ENCODE measurements at regions not wholly inside any gene's neighbourhood (a gene's known extent, or its start where the extent isn't known, plus 50 kb on each side); places are given as distances from the start of the nearest gene placed in this dataset.

GRCh38 chr1:191852907-191853306, 305.4 kb upstream of the RGS18 start:
- no peak for DNase-seq (ENCODE audit: low read depth in 4 of 4, low spot score in 3 of 4)

DNA sequence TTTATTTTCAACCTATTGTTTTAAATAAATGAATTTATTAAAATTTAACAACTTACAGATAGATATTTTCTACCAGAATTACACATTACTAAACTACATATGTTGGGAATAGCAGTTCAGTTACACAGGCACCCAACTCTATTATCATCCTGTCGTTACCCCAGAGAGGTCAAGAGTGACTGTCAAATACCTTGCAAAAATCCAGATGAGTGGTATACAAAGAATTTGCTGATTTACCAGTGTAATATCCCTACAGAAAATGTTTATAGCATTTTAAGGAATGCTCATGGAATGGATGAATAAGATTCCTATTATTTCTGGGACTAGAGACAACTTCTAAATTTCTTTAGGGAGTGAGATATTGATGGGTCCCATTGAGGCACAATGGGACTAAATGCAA, 300.7 kb upstream of the RGS18 start:
- no peak for DNase-seq (ENCODE audit: low read depth in 4 of 4, low spot score in 3 of 4)

DNA sequence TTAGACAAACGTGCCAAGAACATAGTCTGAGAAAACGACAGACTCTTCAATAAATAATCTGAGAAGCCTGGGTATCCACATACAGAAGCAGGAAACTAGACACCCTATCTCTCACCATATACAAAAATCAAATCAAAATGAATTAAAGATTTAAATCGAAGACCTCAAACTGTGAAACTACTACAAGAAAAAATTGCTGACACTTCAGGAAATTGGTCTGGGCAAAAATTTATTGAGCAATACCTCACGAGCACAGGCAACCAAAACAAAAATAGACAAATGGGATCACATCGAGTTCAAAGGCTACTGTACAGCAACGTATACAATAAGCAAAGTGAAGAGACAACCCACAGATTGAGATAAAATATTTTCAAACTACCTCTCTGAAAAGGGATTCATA, 292.8 kb upstream of the RGS18 start:
- DNase-seq (ENCODE audit: low read depth in 4 of 4, low spot score in 3 of 4): no peak

DNA sequence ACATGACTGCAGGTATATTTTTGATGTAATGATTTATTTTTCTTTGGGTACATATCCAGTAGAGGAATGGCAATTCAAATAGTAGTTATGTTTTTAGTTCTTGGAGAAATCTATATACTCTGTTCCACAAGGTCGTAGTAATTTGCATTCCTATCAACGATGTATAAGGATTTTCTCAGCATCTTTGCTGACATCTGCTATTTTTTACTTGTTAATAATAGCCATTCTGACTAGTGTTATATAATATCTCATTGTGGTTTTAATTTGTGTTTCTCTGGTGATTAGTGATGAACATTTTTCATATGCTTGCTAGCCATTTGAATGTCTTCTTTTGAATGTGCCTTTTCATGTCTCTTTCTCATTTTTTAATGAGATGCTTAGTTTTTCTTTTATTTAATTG, 292.1 kb upstream of the RGS18 start:
- no peak for DNase-seq (ENCODE audit: low read depth in 4 of 4, low spot score in 3 of 4)

DNA sequence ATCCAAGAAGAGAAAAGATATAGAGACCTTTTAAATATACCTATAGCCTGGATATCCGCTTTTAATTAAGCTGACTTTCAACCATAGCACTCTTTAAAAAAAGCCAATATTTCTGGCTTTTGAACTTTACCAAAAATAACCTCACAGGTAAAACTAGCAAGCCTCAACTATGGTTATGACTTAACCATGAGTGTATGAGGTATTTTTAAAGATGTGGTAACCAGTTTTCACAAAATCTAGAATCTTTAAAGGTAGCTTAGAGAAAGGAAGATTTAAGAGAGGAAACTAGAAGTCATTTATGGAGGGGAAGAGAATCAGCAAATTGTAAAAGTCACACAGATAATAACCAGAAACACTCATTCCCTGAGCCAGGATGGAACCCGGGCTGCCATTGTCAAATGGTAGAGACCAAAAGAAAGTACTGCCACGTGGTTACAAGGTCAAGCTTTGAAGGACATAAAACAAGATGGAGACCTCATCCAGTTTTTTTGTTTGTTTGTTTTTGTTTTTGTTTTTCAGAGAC, 288.4 kb upstream of the RGS18 start:
- DNase-seq (ENCODE audit: low read depth in 4 of 4, low spot score in 3 of 4): no peak

DNA sequence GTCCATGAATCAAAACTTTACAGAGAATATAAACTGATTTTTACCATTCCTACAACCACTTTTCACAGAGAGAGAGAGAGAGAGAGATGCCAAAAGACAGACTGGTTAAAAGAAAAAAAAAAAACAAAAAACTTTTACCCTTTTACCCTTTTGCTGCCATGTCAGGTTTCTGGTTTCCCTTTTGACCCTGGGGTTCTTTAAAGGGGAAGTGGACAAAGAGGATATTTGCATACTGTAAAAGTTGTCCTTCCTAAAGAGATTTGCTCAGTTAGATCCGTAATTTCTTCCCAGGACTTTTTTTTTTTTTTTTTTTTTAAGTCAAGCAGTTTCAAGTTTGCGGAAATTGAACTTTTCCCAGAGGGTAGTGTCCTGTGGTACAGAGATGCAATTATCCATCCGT, 287.8 kb upstream of the RGS18 start:
- DNase-seq (ENCODE audit: low read depth in 4 of 4, low spot score in 3 of 4): no peak

DNA sequence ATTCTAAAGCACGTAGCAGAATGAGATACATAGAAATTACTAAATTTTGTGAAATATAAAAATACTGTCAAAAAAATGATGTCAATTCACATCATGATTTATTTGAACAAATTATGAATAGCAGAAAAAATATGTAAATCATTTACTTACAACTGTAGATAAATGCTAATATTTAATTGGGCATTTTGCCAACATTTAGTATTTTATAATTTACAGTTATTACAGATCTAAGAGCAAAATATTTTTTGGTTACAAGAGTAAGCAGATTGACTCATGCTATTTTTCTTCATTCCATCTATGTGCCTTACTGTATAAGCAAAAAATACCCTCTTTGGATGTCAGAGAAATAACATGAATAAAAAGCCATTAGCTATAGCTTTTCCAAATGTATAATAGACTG, 282.3 kb upstream of the RGS18 start:
- DNase-seq (ENCODE audit: low read depth in 4 of 4, low spot score in 3 of 4): no peak

DNA sequence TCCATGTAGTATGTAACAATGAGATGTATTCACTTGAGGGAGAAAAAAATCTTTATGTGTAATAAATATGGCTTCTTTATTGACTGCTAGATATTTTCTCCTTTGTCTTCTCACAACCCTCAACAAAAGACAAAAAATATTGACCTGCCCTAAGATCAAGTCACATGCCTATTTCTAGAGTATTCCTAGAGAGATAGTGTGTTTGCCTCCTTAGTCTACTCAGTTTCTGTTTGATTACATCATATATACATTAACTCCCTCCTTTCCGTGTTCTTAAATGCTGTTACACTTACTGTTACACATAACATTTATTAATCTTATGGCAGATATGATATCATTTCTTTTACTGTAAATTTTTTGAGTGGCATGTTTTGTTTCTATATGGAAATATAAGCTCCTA, 281.6 kb upstream of the RGS18 start:
- DNase-seq (ENCODE audit: low read depth in 4 of 4, low spot score in 3 of 4): no peak

- DNase-seq (ENCODE audit: low read depth in 4 of 4, low spot score in 3 of 4): no peak
Observed at GRCh38 chr1:191882870-191883269, 275.4 kb upstream of the RGS18 start.

- no peak for DNase-seq (ENCODE audit: low read depth in 4 of 4, low spot score in 3 of 4)
Observed at GRCh38 chr1:191886977-191887376, 271.3 kb upstream of the RGS18 start.

- DNase-seq (ENCODE audit: low read depth in 4 of 4, low spot score in 3 of 4): no peak
Observed at GRCh38 chr1:191888996-191889622, 269.2 kb upstream of the RGS18 start.

DNA sequence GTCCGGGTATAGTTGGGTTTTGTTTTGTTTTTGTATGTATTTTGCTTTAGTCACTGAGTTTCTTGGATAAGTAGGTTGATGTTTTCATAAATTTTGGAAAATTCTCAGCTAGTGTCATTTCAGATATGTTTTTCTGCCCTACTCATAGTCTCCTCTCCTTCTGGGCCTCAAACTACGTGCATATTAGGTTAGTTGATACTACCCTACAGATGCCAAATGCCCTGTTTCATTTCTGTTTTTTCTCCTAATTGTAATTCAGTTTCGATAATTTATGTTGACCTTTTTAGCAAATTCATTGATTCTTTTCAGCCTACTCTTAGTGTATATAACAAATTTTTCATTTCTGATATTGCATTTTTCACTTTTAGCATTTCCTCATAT, 268.6 kb upstream of the RGS18 start:
- no peak for DNase-seq (ENCODE audit: low read depth in 4 of 4, low spot score in 3 of 4)

- DNase-seq (ENCODE audit: low read depth in 4 of 4, low spot score in 3 of 4): no peak
Observed at GRCh38 chr1:191890433-191891088, 267.7 kb upstream of the RGS18 start.

DNA sequence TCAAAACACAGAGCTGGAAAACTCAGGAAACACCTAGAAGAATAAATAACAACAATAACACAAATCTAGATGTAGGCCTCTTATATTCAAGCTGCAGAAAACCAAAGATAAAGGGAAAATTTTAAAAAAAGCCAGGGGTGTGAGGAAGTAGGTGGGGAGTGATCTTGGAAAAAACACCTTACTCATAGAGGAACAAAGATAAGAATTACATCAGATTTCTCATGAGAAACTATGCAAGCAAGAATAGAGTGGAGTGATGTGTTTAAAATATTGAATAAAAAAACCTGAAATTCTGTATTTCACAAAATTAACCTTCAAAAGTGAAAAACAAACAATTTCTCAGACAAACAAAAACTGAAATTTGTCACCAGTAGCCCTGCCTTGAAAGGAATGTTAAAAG, 265.5 kb upstream of the RGS18 start:
- no peak for DNase-seq (ENCODE audit: low read depth in 4 of 4, low spot score in 3 of 4)

DNA sequence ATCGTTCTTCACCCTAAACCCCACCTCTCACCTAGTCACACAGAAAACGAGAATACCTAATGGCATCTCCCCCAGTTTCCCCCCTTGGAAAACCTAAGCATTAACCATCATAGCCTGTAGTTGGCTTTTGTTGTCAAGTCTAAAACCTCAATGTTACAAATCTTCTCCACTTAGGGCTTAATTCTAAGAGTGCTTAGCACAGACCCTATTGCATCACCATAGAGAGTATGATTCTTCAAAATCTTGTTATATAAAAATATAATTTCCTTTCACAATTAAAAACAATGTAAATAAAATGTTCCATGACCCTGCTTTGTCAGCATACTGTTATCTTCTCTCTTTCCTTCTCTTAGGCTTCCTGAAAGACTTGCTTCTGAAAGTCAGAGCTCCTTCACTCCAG, 263.2 kb upstream of the RGS18 start:
- DNase-seq (ENCODE audit: low read depth in 4 of 4, low spot score in 3 of 4): no peak

DNA sequence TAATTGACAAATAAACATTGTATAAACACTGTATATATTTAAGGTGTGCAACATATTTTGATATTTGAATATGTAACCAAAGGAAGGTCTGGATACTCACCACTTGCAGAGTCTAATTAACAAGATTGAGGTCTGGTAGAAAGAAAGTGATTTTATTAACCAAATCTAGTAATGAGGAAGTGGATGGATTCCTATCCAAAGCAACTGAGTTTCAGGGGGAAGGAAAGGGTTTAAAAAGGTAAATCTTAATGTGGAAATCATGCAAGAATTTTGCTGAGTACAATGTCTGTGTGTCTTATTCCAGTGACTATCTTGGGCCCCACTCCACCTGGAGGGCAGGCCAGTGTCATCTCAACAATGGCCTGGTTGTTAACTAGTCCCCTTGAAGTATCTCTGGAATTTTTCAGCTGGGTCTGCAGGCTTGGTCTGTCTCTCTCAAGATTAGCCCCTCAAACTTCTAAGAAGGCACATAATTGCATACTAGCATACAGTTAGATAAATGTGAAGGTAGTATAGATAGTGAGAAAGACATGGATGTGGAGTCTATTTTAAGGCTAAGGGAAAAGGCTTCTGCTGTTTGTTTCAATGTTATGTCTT, 262.7 kb upstream of the RGS18 start:
- no peak for DNase-seq (ENCODE audit: low read depth in 4 of 4, low spot score in 3 of 4)

DNA sequence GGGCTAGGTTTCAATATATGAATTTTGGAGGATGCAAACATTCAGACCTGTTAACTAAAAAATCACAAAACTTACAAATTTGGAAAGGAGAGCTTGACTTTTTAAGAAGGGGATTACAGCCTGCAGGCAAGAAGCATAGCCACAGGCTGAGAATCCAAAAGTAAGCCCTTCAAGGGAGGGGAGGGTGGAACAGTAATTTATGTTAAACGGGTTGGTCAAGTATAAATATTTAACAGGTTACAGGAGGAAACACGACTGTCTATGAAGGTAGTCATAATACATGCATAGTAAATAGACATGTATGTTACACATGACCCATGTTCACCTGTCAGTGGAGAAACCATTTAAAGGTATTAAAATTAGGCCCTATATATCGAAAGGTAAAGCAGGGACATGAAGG, 261.1 kb upstream of the RGS18 start:
- no peak for DNase-seq (ENCODE audit: low read depth in 4 of 4, low spot score in 3 of 4)

DNA sequence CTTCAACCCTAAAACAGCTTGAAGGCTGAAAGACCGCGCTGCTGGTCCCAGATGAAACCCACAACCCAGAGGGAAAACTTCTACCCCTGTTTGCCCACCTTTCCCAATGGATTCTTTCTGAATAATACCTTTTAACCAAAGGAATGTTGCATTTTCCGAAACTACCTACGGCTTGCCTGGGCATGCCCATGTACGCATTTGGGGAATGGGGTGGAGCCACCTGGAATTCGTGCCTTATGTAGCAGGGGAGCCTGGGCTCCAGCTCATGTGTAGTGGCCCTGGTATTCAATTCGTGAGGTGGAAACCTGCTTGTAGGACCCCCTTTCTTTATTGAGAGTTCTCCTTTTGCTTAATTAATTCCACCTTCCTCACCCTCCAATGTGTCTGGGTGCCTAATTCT, 256.6 kb upstream of the RGS18 start:
- no peak for DNase-seq (ENCODE audit: low read depth in 4 of 4, low spot score in 3 of 4)

DNA sequence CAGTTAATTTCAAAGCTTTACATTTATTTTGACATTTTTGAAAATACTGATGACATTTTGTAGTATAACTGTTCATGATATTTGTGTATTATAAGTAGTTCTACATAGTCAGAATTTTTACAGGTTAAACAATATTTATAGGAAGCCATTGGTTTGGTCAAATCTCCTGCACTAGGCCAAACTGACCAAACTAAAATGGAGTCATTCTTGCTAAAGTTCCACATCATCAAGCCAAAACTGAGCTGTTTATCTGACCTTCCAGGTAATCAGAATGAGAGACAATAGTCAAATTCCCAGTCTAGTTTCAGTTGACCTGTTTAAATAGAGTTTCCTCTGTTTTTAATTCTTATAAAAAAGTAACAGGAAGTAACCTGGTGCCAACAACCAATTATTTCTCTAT, 253.3 kb upstream of the RGS18 start:
- no peak for DNase-seq (ENCODE audit: low read depth in 4 of 4, low spot score in 3 of 4)

DNA sequence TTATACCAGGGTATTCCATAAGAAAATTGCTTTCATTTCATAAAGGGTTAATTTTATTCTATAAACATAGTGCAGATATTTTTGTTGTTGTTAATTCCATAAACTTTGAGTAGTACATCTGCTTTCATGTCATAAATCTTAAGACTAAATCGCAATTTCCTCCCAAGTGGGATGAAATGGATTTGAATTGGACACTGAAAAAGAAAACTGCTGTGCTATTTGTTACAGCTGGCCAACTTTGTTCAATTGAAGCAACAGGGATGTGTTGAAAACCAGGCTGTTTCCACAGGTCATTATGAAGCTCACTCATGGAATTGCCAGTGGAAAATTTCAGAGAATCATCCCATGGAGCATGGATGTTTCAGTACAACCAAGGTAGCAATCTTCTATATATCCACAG, 252.5 kb upstream of the RGS18 start:
- no peak for DNase-seq (ENCODE audit: low read depth in 4 of 4, low spot score in 3 of 4)

DNA sequence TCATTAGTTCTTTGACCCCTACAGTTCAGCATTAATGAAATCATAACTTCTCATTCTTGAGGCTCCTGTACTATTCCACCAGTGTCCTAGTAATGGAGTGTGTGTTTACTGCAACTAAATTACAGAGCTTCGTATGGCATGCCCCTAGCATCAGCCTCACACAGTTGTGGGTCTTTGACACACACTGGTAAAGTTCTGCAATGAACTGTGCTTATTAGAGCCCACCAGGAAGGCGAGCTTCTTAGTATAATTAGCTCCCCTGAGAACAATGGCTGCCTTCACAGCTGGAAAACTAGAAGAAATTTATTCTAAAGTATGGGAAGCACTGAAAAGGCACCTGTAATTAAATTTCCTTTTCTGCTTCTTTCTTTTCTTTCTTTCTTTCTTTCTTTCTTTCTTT, 251.1 kb upstream of the RGS18 start:
- no peak for DNase-seq (ENCODE audit: low read depth in 4 of 4, low spot score in 3 of 4)

GRCh38 chr1:191910245-191910644, 248.0 kb upstream of the RGS18 start:
- DNase-seq (ENCODE audit: low read depth in 4 of 4, low spot score in 3 of 4): no peak

Measured in right renal pelvis (tissue), 4 donors.